ENCODE measurements at regions not wholly inside any gene's neighbourhood (a gene's known extent, or its start where the extent isn't known, plus 50 kb on each side); places are given as distances from the start of the nearest gene placed in this dataset.

DNA sequence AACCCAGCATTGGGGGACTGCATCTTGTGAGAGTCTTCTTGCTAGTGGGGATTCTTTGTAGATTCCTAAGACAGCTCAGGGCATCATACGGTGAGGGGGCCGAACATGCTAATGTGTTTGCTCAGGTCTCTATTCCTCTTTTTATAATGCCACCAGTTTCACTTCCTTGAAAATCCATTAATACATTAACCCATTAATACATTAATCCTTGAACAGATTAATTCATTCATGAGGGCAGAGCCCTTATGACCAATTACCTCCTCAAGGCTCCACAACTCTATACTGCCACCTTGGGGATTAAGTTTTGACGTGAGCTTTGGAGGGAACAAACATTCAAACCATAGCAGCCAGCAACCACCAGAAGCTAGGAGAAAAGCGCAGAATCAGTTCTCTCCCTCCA is 67.2 kb upstream of the POT1 start:
- no peak for TF ChIP-seq POLR2A (IDR thresholded peaks at IDR 0.05)
- TF ChIP-seq, protein P1, sequence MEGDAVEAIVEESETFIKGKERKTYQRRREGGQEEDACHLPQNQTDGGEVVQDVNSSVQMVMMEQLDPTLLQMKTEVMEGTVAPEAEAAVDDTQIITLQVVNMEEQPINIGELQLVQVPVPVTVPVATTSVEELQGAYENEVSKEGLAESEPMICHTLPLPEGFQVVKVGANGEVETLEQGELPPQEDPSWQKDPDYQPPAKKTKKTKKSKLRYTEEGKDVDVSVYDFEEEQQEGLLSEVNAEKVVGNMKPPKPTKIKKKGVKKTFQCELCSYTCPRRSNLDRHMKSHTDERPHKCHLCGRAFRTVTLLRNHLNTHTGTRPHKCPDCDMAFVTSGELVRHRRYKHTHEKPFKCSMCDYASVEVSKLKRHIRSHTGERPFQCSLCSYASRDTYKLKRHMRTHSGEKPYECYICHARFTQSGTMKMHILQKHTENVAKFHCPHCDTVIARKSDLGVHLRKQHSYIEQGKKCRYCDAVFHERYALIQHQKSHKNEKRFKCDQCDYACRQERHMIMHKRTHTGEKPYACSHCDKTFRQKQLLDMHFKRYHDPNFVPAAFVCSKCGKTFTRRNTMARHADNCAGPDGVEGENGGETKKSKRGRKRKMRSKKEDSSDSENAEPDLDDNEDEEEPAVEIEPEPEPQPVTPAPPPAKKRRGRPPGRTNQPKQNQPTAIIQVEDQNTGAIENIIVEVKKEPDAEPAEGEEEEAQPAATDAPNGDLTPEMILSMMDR (IDR thresholded peaks at IDR 0.05) = no peak
